K562 (cell line): ENCODE measurements at regions not wholly inside any gene's neighbourhood (a gene's known extent, or its start where the extent isn't known, plus 50 kb on each side); places are given as distances from the start of the nearest gene placed in this dataset.

Experiments
- ATAC-seq: fragments of 200-7000 bp; cut with Tn5 transposase; 3 replicates; pipeline ENCODE4 v1.9.1; 2020; ENCODE audit warnings: moderate library complexity
- BruUV-seq: library from RNA; stranded (reverse); fragments of 400-500 nt; replicated peaks from 2 replicates; lab custom pipeline; 2021; lab: Mats Ljungman, UMichigan
- CTCF ChIA-PET: fragments of 300-600 bp; formaldehyde crosslinking; extraction: SDS; loops from one replicate; lab custom pipeline; 2021; ENCODE audit warnings: low intra/inter-chr PET ratio; lab: Yijun Ruan, JAX
- POLR2A ChIA-PET: fragments of 300-600, 350-650 bp; sonication (Branson Sonifier 250); formaldehyde crosslinking; extraction: SDS; loops from one replicate; lab custom pipeline; 2021; ENCODE audit warnings: antibody characterized with exemption, inconsistent platforms; lab: Yijun Ruan, JAX
- DNase-seq, 4 experiments: peaks; one replicate each; pipeline versions ENCODE4 v3.0.0 to v3.0.0-alpha.2; 2011 to 2018; ENCODE audit warnings: low spot score in 3 of 4, mixed read lengths in 3 of 4; ENCODE audit errors: extremely low read depth in 1 of 4
- FAIRE-seq: peaks from 2 replicates; lab custom pipeline; 2011; peaks lifted over from hg19 to GRCh38; lab: Jason Lieb, UNC
- H2AFZ ChIP-seq: 2 replicates; pipeline ENCODE4 v1.6.0; 2011; ENCODE audit warnings: low read depth, low read length, control low read depth, inconsistent platforms
- H3K27ac ChIP-seq: fragments of 200-600 bp; 3 replicates; pipeline ENCODE4 v1.8.0; 2011; ENCODE audit warnings: low read depth, mild to moderate bottlenecking, control low read depth, inconsistent platforms, low read length, moderate library complexity, mixed read lengths; ENCODE audit errors: extremely low read depth
- H3K27me3 ChIP-seq, 2 experiments: fragments of 300-600 bp in 1 of 2; 2 replicates in 1 of 2; 3 replicates in 1 of 2; pipeline versions ENCODE4 v1.6.0 to v1.8.0; 2011; ENCODE audit warnings: inconsistent platforms in 2 of 2, low read length in 2 of 2, mild to moderate bottlenecking in 1 of 2, mixed read lengths in 1 of 2, moderate library complexity in 1 of 2; ENCODE audit not compliant: control insufficient read depth in 2 of 2, insufficient read depth in 2 of 2
- H3K36me3 ChIP-seq: fragments of 300-600 bp; 3 replicates; pipeline ENCODE4 v1.8.0; 2011; ENCODE audit warnings: mild to moderate bottlenecking, low read length, inconsistent platforms; ENCODE audit not compliant: control insufficient read depth, insufficient read depth
- H3K4me1 ChIP-seq, 2 experiments: fragments of 200-600 bp in 1 of 2; replicated peaks in 1 of 2; 2 replicates in 1 of 2; 3 replicates in 1 of 2; pipeline versions ENCODE4 v1.5.1 to v1.8.0; 2011; ENCODE audit warnings: inconsistent platforms in 2 of 2, low read length in 2 of 2, mild to moderate bottlenecking in 1 of 2, mixed read lengths in 1 of 2, moderate library complexity in 1 of 2; ENCODE audit not compliant: control insufficient read depth in 2 of 2, insufficient read depth in 2 of 2
- H3K4me2 ChIP-seq: 2 replicates; pipeline ENCODE4 v1.6.1; 2011; ENCODE audit warnings: low read length, control low read depth, inconsistent platforms, mixed read lengths; ENCODE audit not compliant: insufficient read depth
- H3K4me3 ChIP-seq: fragments of 200-600 bp; sonication (generic), shearing (Covaris generic); 2 replicates; pipeline ENCODE4 v1.5.1; 2016; ENCODE audit warnings: control low read depth, inconsistent platforms
- H3K79me2 ChIP-seq: fragments of 200-600 bp; 3 replicates; pipeline ENCODE4 v1.8.0; 2011; ENCODE audit warnings: low read length, inconsistent platforms; ENCODE audit not compliant: control insufficient read depth, insufficient read depth
- H3K9ac ChIP-seq, 2 experiments: 2 replicates each; pipeline versions ENCODE4 v1.6.0 to v1.6.1; 2011; ENCODE audit warnings: low read depth in 2 of 2, low read length in 2 of 2, control low read depth in 1 of 2, inconsistent platforms in 1 of 2, mild to moderate bottlenecking in 1 of 2, mixed read lengths in 1 of 2; ENCODE audit not compliant: insufficient read depth in 1 of 2
- H3K9me1 ChIP-seq: one replicate; pipeline ENCODE4 v1.6.0; 2011; ENCODE audit warnings: inconsistent platforms, mild to moderate bottlenecking, low read length, moderate library complexity; ENCODE audit not compliant: control insufficient read depth, insufficient read depth
- H3K9me3 ChIP-seq: replicated peaks from 2 replicates; pipeline ENCODE4 v1.5.1; 2011; ENCODE audit warnings: low read depth, low read length, inconsistent platforms; ENCODE audit not compliant: control insufficient read depth, insufficient read depth
- H4K20me1 ChIP-seq: replicated peaks from 2 replicates; pipeline ENCODE4 v1.6.1; 2011; ENCODE audit warnings: low read length, inconsistent platforms, mixed read lengths; ENCODE audit not compliant: control insufficient read depth, insufficient read depth
- HDGF ChIP-seq: fragments of 450-650 bp; IDR thresholded peaks from 2 replicates; pipeline ENCODE4 v1.6.1; 2016
- KDM5B ChIP-seq: fragments of 200-600 bp; sonication (generic); IDR thresholded peaks from 2 replicates; pipeline ENCODE4 v1.6.1; 2012; ENCODE audit warnings: low read depth, mild to moderate bottlenecking, moderate library complexity, low read length, control low read depth, inconsistent platforms; ENCODE audit not compliant: insufficient replicate concordance
- NFIX ChIP-seq: fragments of 250-450 bp; sonication (Bioruptor Pico); IDR thresholded peaks from 2 replicates; pipeline ENCODE4 v1.4.0; 2020; ENCODE audit warnings: low read depth, mild to moderate bottlenecking, moderate library complexity
- STAT5B ChIP-seq: fragments of 250-450 bp; sonication (Bioruptor Pico); IDR thresholded peaks from 2 replicates; pipeline ENCODE4 v1.8.0; 2021; ENCODE audit warnings: mild to moderate bottlenecking, inconsistent platforms
- ZBTB43 ChIP-seq: sonication (generic); formaldehyde crosslinking; IDR thresholded peaks from 2 replicates; pipeline ENCODE4 v1.8.0; 2023; ENCODE audit warnings: mild to moderate bottlenecking, missing genetic modification reagents
- ZFPM2 ChIP-seq: fragments of 250-450 bp; sonication (Bioruptor Pico); IDR thresholded peaks from 2 replicates; pipeline ENCODE4 v1.5.1; 2022; ENCODE audit warnings: mild to moderate bottlenecking
- ZNF764 ChIP-seq: fragments of 250-450 bp; sonication (Bioruptor Pico); IDR thresholded peaks from 2 replicates; pipeline ENCODE4 v1.4.0; 2020; ENCODE audit warnings: low read depth, mild to moderate bottlenecking, moderate library complexity
- WGBS: fragments of 100-300 bp; shearing (Covaris generic); methylation state at CpG from one replicate; pipeline ENCODE4 v1.1.6; 2016; ENCODE audit warnings: low coverage, mixed read lengths; ENCODE audit not compliant: insufficient coverage; ENCODE audit errors: missing lambda C conversion rate; 5-methylcytosine and 5-hydroxymethylcytosine counted together
- in situ Hi-C: fragments of 300-500 bp; cut with MboI; formaldehyde crosslinking; loops from 4 replicates; pipeline ENCODE4 v1.15.0; 2018; ENCODE audit warnings: inconsistent platforms, mixed read lengths
- intact Hi-C: fragments of 100-400 bp; cut with micrococcal nuclease; formaldehyde crosslinking; loops from 2 replicates; pipeline ENCODE4 v1.14.2; 2022

- intact Hi-C loops (no loop called here), in situ Hi-C loops (no loop called here)
- POLR2A ChIA-PET: no interaction called here
- TF ChIP-seq ZBTB43 (CRISPR knock-in tag): no peak
- no peak for TF ChIP-seq KDM5B
- no peak for TF ChIP-seq HDGF
- no peak for TF ChIP-seq ZNF764 (CRISPR knock-in tag)
- no peak for TF ChIP-seq STAT5B
- TF ChIP-seq ZFPM2 (CRISPR knock-in tag): no peak
- no peak for TF ChIP-seq NFIX (CRISPR knock-in tag)
- TF ChIP-seq, all 486 proteins: peak for 0
- Histone ChIP-seq H3K9me1 (no peaks in the 10 kb centered on the region), H3K9ac (no peak overlapping the region), H3K4me2 (no peak overlapping the region), H3K79me2 (no peaks in the 10 kb centered on the region), H3K9me3 (no peaks in the 10 kb centered on the region), H2AFZ (no peak overlapping the region), H3K4me1 (no peaks in the 10 kb centered on the region), H3K36me3 (no peaks in the 10 kb centered on the region), H4K20me1 (no peaks in the 10 kb centered on the region), H3K27me3 (no peaks in the 10 kb centered on the region), H3K27ac (no peak overlapping the region), H3K4me3 (no peak overlapping the region)
- BruUV-seq: no TSS peak
- DNase-seq (no peak), FAIRE-seq (no peak), ATAC-seq (no peak)
- 0% methylated on average over 1 of the region's 4 CpGs for WGBS
- CTCF ChIA-PET: no interaction called here
Measured at GRCh38 chr2:226497146-226497909, 302.3 kb downstream of the IRS1 start.
